M059J (cell line): ENCODE measurements at regions not wholly inside any gene's neighbourhood (a gene's known extent, or its start where the extent isn't known, plus 50 kb on each side); places are given as distances from the start of the nearest gene placed in this dataset.
"Not testable (repeated sequence)": the region's sequence is repeated elsewhere in the genome, so short reads cannot be mapped to it uniquely, and the experiment has no call there.

Experiments
- DNase-seq: peaks from one replicate; pipeline ENCODE4 v3.0.0-alpha.2; 2012; ENCODE audit warnings: low read depth

- DNase-seq = not testable (repeated sequence)
These were observed 98.1 kb upstream of the SIMC1 start for GRCh38 chr5:176140138-176140537.

DNA sequence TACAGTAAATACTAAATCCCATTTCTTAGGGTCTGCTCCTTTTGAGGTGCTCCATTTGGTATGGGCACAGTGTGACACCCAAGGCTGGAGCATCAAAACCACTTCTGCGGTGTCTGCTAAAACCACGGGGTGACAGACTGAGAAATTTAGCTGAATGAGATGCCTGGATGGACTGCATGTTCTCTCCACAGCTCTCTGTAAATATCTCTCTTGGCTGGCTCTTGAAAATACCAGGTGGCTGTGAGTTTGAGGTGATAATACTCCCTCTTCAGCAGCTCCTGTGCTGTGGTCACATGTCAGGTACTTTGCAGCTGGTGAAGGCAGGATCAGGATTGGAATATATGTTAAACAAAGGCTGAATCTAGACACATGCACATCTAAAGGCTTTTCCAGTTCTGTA lies 93.7 kb upstream of the SIMC1 start:
- DNase-seq = no peak

GRCh38 chr5:176149948-176150347 lies 88.3 kb upstream of the SIMC1 start:
- not testable (repeated sequence) for DNase-seq

GRCh38 chr5:176151281-176151680 lies 86.9 kb upstream of the SIMC1 start:
- DNase-seq = no peak

DNA sequence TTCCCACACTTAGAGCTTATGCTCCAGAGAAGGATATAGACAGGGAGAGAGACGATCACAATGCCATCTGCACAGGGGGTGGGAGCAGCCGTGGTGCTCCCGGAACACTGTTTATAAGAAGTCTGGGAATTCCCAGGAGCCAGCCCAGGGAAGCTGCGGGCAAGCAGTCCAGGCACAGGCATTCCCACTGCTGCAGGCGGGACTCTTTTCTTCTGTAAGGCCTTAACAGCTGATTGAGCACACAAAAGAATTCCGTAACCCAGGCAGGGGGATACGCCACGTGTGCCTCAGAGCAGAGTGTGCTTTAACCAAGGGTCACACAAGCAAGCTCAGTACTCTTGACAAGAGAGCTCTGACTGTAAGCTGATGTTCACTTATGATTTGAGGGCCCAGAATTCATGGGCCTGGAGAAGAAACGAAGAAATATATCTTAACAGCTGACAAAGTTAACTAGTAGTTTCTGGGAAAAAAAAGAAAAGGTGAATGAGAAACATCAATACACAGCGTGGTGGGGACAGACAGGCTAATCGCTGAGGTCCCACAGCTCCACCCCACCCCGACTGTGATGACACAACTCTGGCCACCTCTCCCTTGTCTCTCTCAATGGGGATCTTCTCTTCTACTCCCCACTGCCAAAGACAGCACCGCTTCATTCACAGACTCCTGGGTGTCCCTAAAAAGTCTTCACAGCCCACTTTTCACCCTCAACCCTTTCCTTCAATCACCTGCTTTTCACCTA lies 85.9 kb upstream of the SIMC1 start:
- no peak for DNase-seq

DNA sequence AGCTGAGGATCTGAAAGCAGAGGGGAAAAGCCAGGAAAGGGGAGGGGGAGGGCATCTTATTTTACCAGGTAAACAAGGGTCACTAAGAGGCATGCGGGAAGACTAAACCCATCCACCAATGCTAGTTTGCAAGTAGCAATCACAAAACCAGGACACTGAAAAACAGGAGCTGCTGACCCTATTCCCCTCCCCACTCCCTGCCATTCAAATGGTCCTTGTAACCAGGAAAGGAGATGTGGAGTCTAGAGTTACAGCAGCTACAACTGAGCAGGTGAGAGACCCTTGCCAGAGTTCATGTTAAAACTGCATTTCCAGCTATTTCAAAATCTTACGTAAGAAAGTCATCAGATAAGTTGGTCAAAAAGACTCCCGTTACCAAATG lies 85.3 kb upstream of the SIMC1 start:
- DNase-seq = no peak

- no peak for DNase-seq
These were observed 84.5 kb upstream of the SIMC1 start for GRCh38 chr5:176153741-176154140.

DNA sequence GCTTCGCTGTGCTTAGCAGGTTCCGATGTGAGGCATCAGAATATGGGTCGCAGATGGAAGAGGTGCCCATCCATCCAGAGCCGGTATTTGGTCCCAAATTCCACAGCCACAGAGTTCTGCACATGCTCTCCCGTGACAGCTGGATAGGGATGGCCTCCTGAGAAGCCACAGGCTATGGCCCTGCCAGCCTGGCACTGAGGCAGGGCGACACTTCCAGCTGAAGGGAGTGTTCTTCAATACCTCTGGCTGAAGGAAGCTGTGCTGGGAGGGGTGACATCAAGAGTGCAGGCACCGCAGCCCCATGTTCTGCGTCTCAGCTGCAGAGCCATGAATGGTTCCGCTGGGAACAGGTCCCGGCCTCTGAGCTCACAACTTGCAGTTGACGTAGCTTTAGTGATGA lies 83.4 kb upstream of the SIMC1 start:
- DNase-seq = no peak

DNA sequence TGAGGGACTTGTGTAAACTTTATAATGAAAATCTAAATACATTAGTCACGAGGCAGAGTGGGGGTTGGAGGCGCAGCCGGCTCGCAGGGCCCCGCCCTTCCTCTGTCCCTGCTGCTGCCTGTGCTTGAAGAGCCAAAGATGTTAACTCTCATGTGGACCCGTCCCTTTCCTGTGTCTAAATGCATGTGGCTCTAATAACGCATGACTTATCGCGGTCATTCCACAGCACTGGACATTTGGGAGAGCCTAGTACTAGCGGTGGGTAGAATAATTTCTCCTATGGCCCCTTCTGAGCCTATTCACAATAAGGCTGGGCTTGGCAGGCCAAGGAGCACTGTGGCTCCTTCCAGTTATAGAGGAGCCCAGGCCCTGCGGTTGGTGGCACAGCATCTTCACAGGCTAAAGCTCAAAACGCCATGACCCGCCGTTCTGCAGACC lies 82.3 kb upstream of the SIMC1 start:
- DNase-seq = no peak

- peak; percentile 50 for DNase-seq
These were observed 80.6 kb upstream of the SIMC1 start for GRCh38 chr5:176157656-176158055.

DNA sequence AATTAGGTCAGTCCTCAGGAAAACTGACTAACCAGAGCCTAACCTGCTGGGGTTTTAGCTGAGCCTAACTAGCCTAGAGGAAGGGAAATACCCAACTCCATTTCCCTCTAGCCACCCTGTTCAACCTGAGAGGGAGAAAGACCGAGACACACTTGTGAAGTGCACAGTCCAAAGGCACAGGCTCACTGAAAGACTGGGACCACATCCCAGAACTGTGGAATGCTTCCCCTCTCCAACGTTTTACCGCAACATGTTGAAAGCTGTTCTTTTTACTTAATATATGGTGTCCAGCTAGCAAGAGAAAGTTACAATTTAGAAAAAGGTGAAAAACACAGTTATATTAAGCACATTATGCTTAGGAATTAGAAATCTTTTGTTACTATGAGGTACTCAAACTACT lies 76.8 kb upstream of the SIMC1 start:
- DNase-seq = no peak

- DNase-seq = no peak
These were observed 76.0 kb upstream of the SIMC1 start for GRCh38 chr5:176162198-176162597.

DNA sequence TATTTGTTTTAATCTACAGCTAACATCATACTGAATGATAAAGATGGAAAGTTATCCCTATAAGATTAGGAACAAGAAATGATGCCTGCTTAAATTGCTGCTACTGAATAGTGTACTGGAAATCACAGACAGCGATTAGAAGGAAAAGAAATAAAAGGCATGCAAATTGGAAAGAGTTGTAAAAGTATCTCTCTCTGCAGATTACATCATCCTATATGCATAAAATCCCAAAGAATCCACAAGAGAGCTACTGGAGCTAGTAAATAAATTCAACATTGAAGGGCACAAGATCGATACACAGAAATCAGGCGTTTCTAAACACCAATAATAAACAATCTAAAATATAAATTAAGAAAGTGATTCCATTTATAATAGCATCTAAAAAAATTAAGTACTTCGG lies 75.3 kb upstream of the SIMC1 start:
- DNase-seq = no peak

- DNase-seq = peak; percentile 11
These were observed 71.8 kb upstream of the SIMC1 start for GRCh38 chr5:176166427-176166826.

- no peak for DNase-seq
These were observed 70.4 kb upstream of the SIMC1 start for GRCh38 chr5:176167800-176168199.

- no peak for DNase-seq
These were observed 68.7 kb upstream of the SIMC1 start for GRCh38 chr5:176169393-176170063.

- DNase-seq = no peak
These were observed 68.1 kb upstream of the SIMC1 start for GRCh38 chr5:176170084-176170483.

DNA sequence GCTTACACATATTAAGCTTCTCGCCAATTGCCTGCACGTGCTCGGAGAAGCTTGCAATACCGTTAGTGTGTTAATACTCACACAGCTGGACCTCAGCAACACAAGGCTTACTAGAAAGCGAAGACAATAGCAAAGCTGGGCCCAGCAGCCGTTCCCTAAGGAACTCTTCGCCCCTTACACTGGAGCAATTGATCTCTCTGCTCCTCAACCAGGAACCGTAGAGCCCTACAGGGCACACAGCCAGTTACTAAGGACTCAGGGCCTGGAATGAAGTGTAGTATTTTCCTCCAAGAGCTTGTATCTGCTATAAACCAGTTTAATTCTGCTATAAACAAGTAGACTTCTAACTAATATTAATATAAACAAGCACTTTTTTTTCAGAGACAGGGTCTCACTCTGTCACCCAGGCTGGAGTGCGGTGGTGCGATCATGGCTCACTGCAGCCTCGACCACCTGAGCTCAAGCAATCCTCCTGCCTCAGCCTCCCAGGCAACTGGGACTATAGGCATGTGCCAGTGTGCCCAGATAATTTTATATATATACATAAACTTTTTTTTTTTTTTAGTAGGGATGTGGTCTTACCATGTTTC lies 67.0 kb upstream of the SIMC1 start:
- DNase-seq = no peak

GRCh38 chr5:176172246-176172645 lies 66.0 kb upstream of the SIMC1 start:
- no peak for DNase-seq

GRCh38 chr5:176173647-176174046 lies 64.6 kb upstream of the SIMC1 start:
- DNase-seq = no peak

- no peak for DNase-seq
These were observed 63.7 kb upstream of the SIMC1 start for GRCh38 chr5:176174345-176175025.

DNA sequence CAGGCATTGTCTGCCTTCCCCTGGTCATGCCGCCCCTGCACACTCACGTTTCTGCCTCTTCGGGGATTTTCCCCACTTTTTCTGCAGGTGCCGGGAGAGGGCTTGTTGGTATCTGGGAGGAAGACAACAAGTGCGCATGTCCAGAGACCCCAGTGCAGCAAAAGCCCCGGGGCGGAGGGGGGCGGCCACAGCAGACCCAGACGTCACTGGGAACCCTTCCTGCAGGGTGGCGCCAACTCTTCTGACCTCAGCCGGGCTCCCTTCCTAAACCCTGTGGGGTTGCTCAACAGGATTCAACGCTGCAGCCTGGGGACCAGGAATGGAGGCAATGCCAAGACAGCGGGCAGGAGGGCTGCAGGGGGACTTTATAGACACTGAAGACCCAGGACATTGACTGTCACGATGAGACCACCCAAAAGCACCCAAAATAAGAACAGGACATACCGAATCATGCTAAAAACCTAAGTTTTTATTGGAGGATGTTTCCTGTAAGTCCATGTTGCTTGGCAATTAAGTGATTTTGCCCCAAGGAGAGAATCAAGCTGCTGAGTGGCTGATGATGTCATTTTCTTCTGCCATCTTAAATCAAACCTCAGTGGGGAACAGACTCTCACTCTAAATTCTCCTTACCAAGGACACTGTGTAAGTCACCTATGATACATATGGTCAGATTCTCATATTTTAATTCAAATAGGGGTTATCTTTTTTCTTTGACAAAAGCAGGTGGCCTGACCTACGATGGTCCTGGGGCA lies 62.9 kb upstream of the SIMC1 start:
- no peak for DNase-seq
